ENCODE measurements at regions not wholly inside any gene's neighbourhood (a gene's known extent, or its start where the extent isn't known, plus 50 kb on each side); places are given as distances from the start of the nearest gene placed in this dataset.

DNA sequence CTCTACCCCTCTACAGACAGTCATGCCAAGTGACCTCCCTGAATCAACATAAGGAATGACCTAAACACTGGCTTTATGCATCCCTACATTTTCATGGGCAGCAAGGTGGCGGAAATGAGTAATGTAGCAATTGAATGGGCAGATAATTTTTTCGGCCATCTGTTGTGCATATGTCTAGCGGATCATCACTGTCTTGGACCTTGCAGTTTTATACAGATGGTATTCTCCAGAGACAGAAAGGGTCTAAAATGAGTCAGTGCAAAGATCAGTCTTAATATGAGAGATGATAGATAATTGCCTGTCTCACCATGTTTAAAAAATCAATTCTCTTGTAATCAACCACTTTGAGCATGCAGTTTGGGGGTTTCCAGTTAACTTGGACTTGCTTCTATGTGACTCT is 177.3 kb upstream of the DKK2 start:
- TF ChIP-seq, protein P1, sequence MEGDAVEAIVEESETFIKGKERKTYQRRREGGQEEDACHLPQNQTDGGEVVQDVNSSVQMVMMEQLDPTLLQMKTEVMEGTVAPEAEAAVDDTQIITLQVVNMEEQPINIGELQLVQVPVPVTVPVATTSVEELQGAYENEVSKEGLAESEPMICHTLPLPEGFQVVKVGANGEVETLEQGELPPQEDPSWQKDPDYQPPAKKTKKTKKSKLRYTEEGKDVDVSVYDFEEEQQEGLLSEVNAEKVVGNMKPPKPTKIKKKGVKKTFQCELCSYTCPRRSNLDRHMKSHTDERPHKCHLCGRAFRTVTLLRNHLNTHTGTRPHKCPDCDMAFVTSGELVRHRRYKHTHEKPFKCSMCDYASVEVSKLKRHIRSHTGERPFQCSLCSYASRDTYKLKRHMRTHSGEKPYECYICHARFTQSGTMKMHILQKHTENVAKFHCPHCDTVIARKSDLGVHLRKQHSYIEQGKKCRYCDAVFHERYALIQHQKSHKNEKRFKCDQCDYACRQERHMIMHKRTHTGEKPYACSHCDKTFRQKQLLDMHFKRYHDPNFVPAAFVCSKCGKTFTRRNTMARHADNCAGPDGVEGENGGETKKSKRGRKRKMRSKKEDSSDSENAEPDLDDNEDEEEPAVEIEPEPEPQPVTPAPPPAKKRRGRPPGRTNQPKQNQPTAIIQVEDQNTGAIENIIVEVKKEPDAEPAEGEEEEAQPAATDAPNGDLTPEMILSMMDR (IDR thresholded peaks at IDR 0.05; ENCODE audit: borderline replicate concordance, extremely low read depth, insufficient read depth) = no peak
- Histone ChIP-seq H3K27me3 (ENCODE audit: control insufficient read depth, insufficient read depth, low read length) (no peaks in the 10 kb centered on the region), H3K27ac (ENCODE audit: low read depth in 2 of 2, low read length in 2 of 2) (no peak overlapping the region), H3K9me3 (ENCODE audit: control insufficient read depth in 2 of 3, insufficient read depth in 1 of 3, low read length in 3 of 3) (no peaks in the 10 kb centered on the region), H3K9ac (ENCODE audit: low read length in 3 of 3) (no peak overlapping the region), H3K4me3 (ENCODE audit: low read length in 3 of 3) (no peak overlapping the region), H3K36me3 (ENCODE audit: control insufficient read depth in 2 of 3, insufficient read depth in 3 of 3, low read length in 3 of 3) (no peaks in the 10 kb centered on the region), H3K4me1 (ENCODE audit: control insufficient read depth in 2 of 3, insufficient read depth in 2 of 3, low read depth in 1 of 3, low read length in 3 of 3) (no peaks in the 10 kb centered on the region)
- no peak for DNase-seq
- FAIRE-seq = no peak
- intact Hi-C loops (cut with DNase I) = no loop called here

DNA sequence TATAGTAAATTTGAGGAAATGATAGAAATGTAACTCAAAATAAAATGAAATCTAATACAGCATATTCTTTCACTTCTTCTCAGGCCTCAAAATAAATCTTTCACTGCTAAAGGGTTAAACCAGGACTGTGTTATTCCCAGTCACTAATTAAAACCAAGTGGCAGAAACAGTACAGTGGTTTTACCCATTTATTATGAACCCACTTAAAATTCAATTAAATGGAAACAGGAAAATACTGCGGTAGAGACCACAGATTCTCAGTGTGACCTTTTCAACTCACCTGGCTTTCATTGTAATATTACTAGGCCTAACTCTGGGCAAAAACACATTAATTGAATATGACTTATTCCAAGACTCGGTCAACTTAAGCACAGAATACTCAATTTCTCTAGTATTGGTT is 176.5 kb upstream of the DKK2 start:
- Histone ChIP-seq H3K27me3 (ENCODE audit: control insufficient read depth, insufficient read depth, low read length) (no peaks in the 10 kb centered on the region), H3K27ac (ENCODE audit: low read depth in 2 of 2, low read length in 2 of 2) (no peak overlapping the region), H3K4me3 (ENCODE audit: low read length in 3 of 3) (no peak overlapping the region), H3K9ac (ENCODE audit: low read length in 3 of 3) (no peak overlapping the region), H3K4me1 (ENCODE audit: control insufficient read depth in 2 of 3, insufficient read depth in 2 of 3, low read depth in 1 of 3, low read length in 3 of 3) (no peaks in the 10 kb centered on the region), H3K36me3 (ENCODE audit: control insufficient read depth in 2 of 3, insufficient read depth in 3 of 3, low read length in 3 of 3) (no peaks in the 10 kb centered on the region), H3K9me3 (ENCODE audit: control insufficient read depth in 2 of 3, insufficient read depth in 1 of 3, low read length in 3 of 3) (no peaks in the 10 kb centered on the region)
- TF ChIP-seq, protein P1 (IDR thresholded peaks at IDR 0.05; ENCODE audit: borderline replicate concordance, extremely low read depth, insufficient read depth) = no peak
- no peak for FAIRE-seq
- DNase-seq = no peak
- intact Hi-C loops (cut with DNase I) = no loop called here

DNA sequence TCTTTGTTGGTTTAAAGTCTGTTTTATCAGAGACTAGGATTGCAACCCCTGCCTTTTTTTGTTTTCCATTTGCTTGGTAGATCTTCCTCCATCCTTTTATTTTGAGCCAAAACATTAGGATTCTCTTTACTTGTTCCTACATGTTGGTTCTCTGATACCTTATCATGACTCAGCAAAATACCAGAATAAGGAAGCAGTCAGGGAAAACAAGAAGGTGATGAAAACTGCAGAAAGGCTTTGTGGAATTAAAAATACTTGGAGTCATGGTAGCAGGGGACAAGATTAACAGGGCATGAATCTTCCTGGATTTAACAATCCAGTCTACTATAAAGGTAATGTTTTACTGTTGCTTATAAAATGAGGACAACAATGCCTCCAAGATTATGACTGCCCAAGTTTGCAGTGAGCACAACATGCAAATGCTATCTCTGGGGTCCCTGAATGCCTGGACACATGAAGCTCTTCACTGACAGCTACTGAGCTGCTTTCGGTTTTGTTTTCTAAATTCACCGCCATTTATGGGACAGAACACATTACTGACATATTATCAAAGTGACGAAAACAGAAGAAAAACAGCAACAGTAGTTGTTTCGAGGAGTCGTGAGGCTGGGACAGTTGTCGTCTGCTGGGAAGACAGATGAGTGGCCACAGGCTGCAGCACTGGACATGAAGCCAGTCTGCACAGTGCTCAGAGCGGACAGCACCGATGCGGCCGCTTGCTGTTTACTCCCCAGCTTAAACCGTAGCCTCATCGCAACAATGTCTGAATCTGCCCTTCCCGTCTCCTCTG is 174.5 kb upstream of the DKK2 start:
- DNase-seq (peak in 2 of 5 donors; percentile 1 to 66), FAIRE-seq (no peak)
- H3K27me3 ChIP-seq (ENCODE audit: control insufficient read depth, insufficient read depth, low read length) = no peaks in the 10 kb centered on the region
- peak overlapping the region in 1 of 3 donors; percentile 9 for H3K4me3 ChIP-seq (ENCODE audit: low read length in 3 of 3)
- intact Hi-C loops (cut with DNase I) = no loop called here
- H3K9ac ChIP-seq (ENCODE audit: low read length in 3 of 3) = no peak overlapping the region
- TF ChIP-seq, protein P1 (IDR thresholded peaks at IDR 0.05; ENCODE audit: borderline replicate concordance, extremely low read depth, insufficient read depth) = no peak
- H3K9me3 ChIP-seq (ENCODE audit: control insufficient read depth in 2 of 3, insufficient read depth in 1 of 3, low read length in 3 of 3) = no peaks in the 10 kb centered on the region
- no peak overlapping the region for H3K27ac ChIP-seq (ENCODE audit: low read depth in 2 of 2, low read length in 2 of 2)
- no peaks in the 10 kb centered on the region for H3K36me3 ChIP-seq (ENCODE audit: control insufficient read depth in 2 of 3, insufficient read depth in 3 of 3, low read length in 3 of 3)
- no peaks in the 10 kb centered on the region for H3K4me1 ChIP-seq (ENCODE audit: control insufficient read depth in 2 of 3, insufficient read depth in 2 of 3, low read depth in 1 of 3, low read length in 3 of 3)

Measured in kidney (tissue), 13 donors.